H9 (cell line): ENCODE measurements at regions not wholly inside any gene's neighbourhood (a gene's known extent, or its start where the extent isn't known, plus 50 kb on each side); places are given as distances from the start of the nearest gene placed in this dataset.

Source experiments
- DNase-seq: peaks from one replicate; pipeline ENCODE4 v3.0.0-alpha.2; 2017
- H2AFZ ChIP-seq: one replicate; pipeline ENCODE4 v1.6.1; 2013; ENCODE audit warnings: mild to moderate bottlenecking, low read length, control low read depth, moderate library complexity
- H2AK5ac ChIP-seq: 2 replicates; pipeline ENCODE4 v1.6.1; 2013; ENCODE audit warnings: low read length, control low read depth, mixed read lengths; ENCODE audit not compliant: insufficient read length
- H2BK120ac ChIP-seq: one replicate; pipeline ENCODE4 v1.6.1; 2013; ENCODE audit warnings: low read depth, mild to moderate bottlenecking, low read length, control low read depth, inconsistent platforms; ENCODE audit not compliant: poor library complexity, severe bottlenecking
- H2BK12ac ChIP-seq: 2 replicates; pipeline ENCODE4 v1.6.1; 2013; ENCODE audit warnings: low read length, control low read depth, mixed read lengths, low read depth; ENCODE audit not compliant: insufficient read length
- H2BK15ac ChIP-seq: 2 replicates; pipeline ENCODE4 v1.6.1; 2013; ENCODE audit warnings: low read depth, low read length, control low read depth
- H2BK20ac ChIP-seq: one replicate; pipeline ENCODE4 v1.6.1; 2013; ENCODE audit warnings: low read depth, mild to moderate bottlenecking, low read length, control low read depth, inconsistent platforms; ENCODE audit not compliant: poor library complexity, severe bottlenecking
- H2BK5ac ChIP-seq: 2 replicates; pipeline ENCODE4 v1.6.1; 2013; ENCODE audit warnings: low read length, control low read depth, mixed read lengths; ENCODE audit not compliant: insufficient read length
- H3K14ac ChIP-seq: 2 replicates; pipeline ENCODE4 v1.6.1; 2013; ENCODE audit warnings: low read length, control low read depth; ENCODE audit not compliant: insufficient read depth
- H3K18ac ChIP-seq: 2 replicates; pipeline ENCODE4 v1.6.1; 2013; ENCODE audit warnings: low read depth, mild to moderate bottlenecking, mixed read lengths, low read length, control low read depth; ENCODE audit not compliant: insufficient read length
- H3K23ac ChIP-seq: 2 replicates; pipeline ENCODE4 v1.6.1; 2013; ENCODE audit warnings: low read length, control low read depth, mixed read lengths, low read depth; ENCODE audit not compliant: insufficient read length
- H3K23me2 ChIP-seq: 2 replicates; pipeline ENCODE4 v1.6.1; 2013; ENCODE audit warnings: low read depth, mild to moderate bottlenecking, mixed read lengths, low read length, control low read depth; ENCODE audit not compliant: insufficient read length, poor library complexity, severe bottlenecking
- H3K27ac ChIP-seq: 2 replicates; pipeline ENCODE4 v1.5.1; 2013; ENCODE audit warnings: low read length, control low read depth, mixed read lengths, low read depth; ENCODE audit not compliant: insufficient read length
- H3K27me3 ChIP-seq: 2 replicates; pipeline ENCODE4 v1.6.1; 2013; ENCODE audit warnings: low read length, control low read depth, inconsistent platforms; ENCODE audit not compliant: insufficient read depth
- H3K4ac ChIP-seq: 2 replicates; pipeline ENCODE4 v1.6.1; 2013; ENCODE audit warnings: low read depth, mild to moderate bottlenecking, control low read depth, inconsistent platforms, low read length, moderate library complexity
- H3K4me1 ChIP-seq: 2 replicates; pipeline ENCODE4 v1.6.1; 2013; ENCODE audit warnings: low read length, control low read depth, inconsistent platforms; ENCODE audit not compliant: insufficient read depth
- H3K4me2 ChIP-seq: 2 replicates; pipeline ENCODE4 v1.6.1; 2013; ENCODE audit warnings: low read length, control low read depth, mixed read lengths; ENCODE audit not compliant: insufficient read length, insufficient read depth
- H3K56ac ChIP-seq: 2 replicates; pipeline ENCODE4 v1.6.1; 2013; ENCODE audit warnings: low read depth, mild to moderate bottlenecking, mixed read lengths, low read length, control low read depth; ENCODE audit not compliant: insufficient read length
- H3K79me1 ChIP-seq: 2 replicates; pipeline ENCODE4 v1.6.1; 2013; ENCODE audit warnings: low read depth, mild to moderate bottlenecking, moderate library complexity, low read length, control low read depth, inconsistent platforms; ENCODE audit not compliant: insufficient read depth, poor library complexity, severe bottlenecking
- H3K79me2 ChIP-seq: 2 replicates; pipeline ENCODE4 v1.6.1; 2013; ENCODE audit warnings: low read length, control low read depth, inconsistent platforms; ENCODE audit not compliant: insufficient read depth
- H3K9ac ChIP-seq: 2 replicates; pipeline ENCODE4 v1.6.1; 2013; ENCODE audit warnings: low read length, control low read depth, mixed read lengths; ENCODE audit not compliant: insufficient read length; ENCODE audit errors: extremely low read depth
- H3K9me3 ChIP-seq: one replicate; pipeline ENCODE4 v1.6.1; 2013; ENCODE audit warnings: low read depth, low read length, inconsistent platforms; ENCODE audit not compliant: control insufficient read depth
- H3T11ph ChIP-seq: one replicate; pipeline ENCODE4 v1.6.1; 2013; ENCODE audit warnings: mild to moderate bottlenecking, low read length, control low read depth, inconsistent platforms
- H4K20me1 ChIP-seq: one replicate; pipeline ENCODE4 v1.6.1; 2013; ENCODE audit not compliant: control insufficient read depth, insufficient read length, insufficient read depth
- H4K5ac ChIP-seq: 2 replicates; pipeline ENCODE4 v1.6.1; 2013; ENCODE audit warnings: low read depth, mild to moderate bottlenecking, mixed read lengths, low read length, control low read depth; ENCODE audit not compliant: insufficient read length
- H4K8ac ChIP-seq: replicated peaks from 2 replicates; pipeline ENCODE4 v1.6.1; 2013; ENCODE audit warnings: low read length, control low read depth, mixed read lengths, low read depth; ENCODE audit not compliant: insufficient read length
- H4K91ac ChIP-seq: 2 replicates; pipeline ENCODE4 v1.6.1; 2013; ENCODE audit warnings: low read depth, mild to moderate bottlenecking, moderate library complexity, mixed read lengths, low read length, control low read depth; ENCODE audit not compliant: insufficient read length
- H3K27ac Mint-ChIP-seq, 3 experiments: 2 replicates in 2 of 3; 3 replicates in 1 of 3; pipeline ENCODE4 v1.8.0; 2020 to 2021; ENCODE audit warnings: mixed read lengths in 3 of 3, mild to moderate bottlenecking in 1 of 3, moderate library complexity in 1 of 3
- H3K27me3 Mint-ChIP-seq: 2 replicates; pipeline ENCODE4 v1.8.0; 2021; ENCODE audit warnings: low read depth, mild to moderate bottlenecking, moderate library complexity, mixed read lengths
- H3K36me3 Mint-ChIP-seq, 3 experiments: 2 replicates in 2 of 3; 3 replicates in 1 of 3; pipeline ENCODE4 v1.8.0; 2020 to 2021; ENCODE audit warnings: low read depth in 3 of 3, mixed read lengths in 3 of 3; ENCODE audit not compliant: insufficient read depth in 1 of 3
- H3K4me1 Mint-ChIP-seq, 2 experiments: 2 replicates each; pipeline ENCODE4 v1.8.0; 2020; ENCODE audit warnings: mixed read lengths in 2 of 2
- H3K4me3 Mint-ChIP-seq, 2 experiments: 2 replicates in 1 of 2; 3 replicates in 1 of 2; pipeline ENCODE4 v1.8.0; 2020 to 2021; ENCODE audit warnings: mild to moderate bottlenecking in 2 of 2, mixed read lengths in 2 of 2, moderate library complexity in 1 of 2
- H3K9me3 Mint-ChIP-seq, 2 experiments: 2 replicates in 1 of 2; 3 replicates in 1 of 2; pipeline ENCODE4 v1.8.0; 2020; ENCODE audit warnings: mild to moderate bottlenecking in 2 of 2, mixed read lengths in 2 of 2, moderate library complexity in 1 of 2
- CTCF ChIP-seq: fragments of 200-600 bp; sonication (generic); conservative IDR thresholded peaks from 3 replicates; pipeline ENCODE4 v1.8.0; 2021; ENCODE audit warnings: antibody characterized with exemption, mild to moderate bottlenecking
- WGBS: extraction: QIAGEN DNeasy Blood & Tissue Kit; methylation state at CpG from one replicate; pipeline ENCODE4 v1.1.7; 2013; ENCODE audit warnings: missing lambda C conversion rate, low lambda C conversion rate, mixed read lengths; ENCODE audit not compliant: insufficient read length; ENCODE audit errors: extremely low coverage; 5-methylcytosine and 5-hydroxymethylcytosine counted together

DNA sequence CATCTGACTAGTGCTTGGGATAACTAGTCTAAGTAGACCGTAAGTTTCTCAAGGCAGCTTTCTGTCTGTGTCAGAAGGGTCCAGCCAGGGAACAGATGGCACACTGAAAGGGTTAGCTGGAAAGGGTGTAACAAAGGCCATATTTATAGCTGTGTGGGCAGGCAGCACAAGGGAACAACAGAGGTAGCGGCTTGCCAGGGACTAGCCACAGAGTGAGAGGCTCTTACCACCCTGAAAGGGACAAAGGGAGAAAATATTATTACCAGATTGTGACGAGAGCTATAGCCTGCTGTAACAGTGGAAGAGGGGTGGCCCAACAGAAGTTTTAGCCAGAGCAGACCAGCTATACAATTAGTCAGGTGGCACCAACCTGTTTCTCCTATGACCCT is 129.4 kb downstream of the CCDC34 start:
- Histone ChIP-seq H3K23ac (no peak overlapping the region), H3K14ac (no peak overlapping the region), H3K27ac (no peak overlapping the region), H3K27me3 (peaks cover 2% of the 10 kb centered on the region; the same call in 1 of the 2 replicates), H2BK120ac (no peak overlapping the region), H3K23me2 (no peaks in the 10 kb centered on the region), H4K8ac (no peak overlapping the region), H2AFZ (no peak overlapping the region), H2BK5ac (no peak overlapping the region), H3K9me3 (no peaks in the 10 kb centered on the region), H2AK5ac (no peak overlapping the region), H3K4me2 (no peak overlapping the region), H3K79me2 (no peaks in the 10 kb centered on the region), H4K91ac (no peak overlapping the region), H2BK12ac (no peak overlapping the region), H4K5ac (no peak overlapping the region), H3K56ac (no peak overlapping the region), H3K18ac (no peak overlapping the region), H3K4me1 (peaks cover 2% of the 10 kb centered on the region; the same call in 1 of the 2 replicates), H2BK15ac (no peak overlapping the region), H3K9ac (no peak overlapping the region), H2BK20ac (no peak overlapping the region), H3T11ph (no peak overlapping the region), H3K79me1 (no peaks in the 10 kb centered on the region), H4K20me1 (no peaks in the 10 kb centered on the region), H3K4ac (no peak overlapping the region)
- Mint-ChIP-seq H3K27ac (no peak overlapping the region; a peak in 1 of 7 replicates), H3K36me3 (no peaks in the 10 kb centered on the region), H3K4me3 (no peak overlapping the region), H3K27me3 (no peaks in the 10 kb centered on the region), H3K9me3 (no peaks in the 10 kb centered on the region), H3K4me1 (peaks cover 20 to 21% of the 10 kb centered on the region in 2 experiments)
- DNase-seq = no peak
- TF ChIP-seq CTCF = no peak
- no CpG with 5 or more reads among the region's 3 CpGs for WGBS
